ENCODE measurements at regions not wholly inside any gene's neighbourhood (a gene's known extent, or its start where the extent isn't known, plus 50 kb on each side); places are given as distances from the start of the nearest gene placed in this dataset.

- intact Hi-C loops (cut with micrococcal nuclease) = no loop called here
- Histone ChIP-seq H3K9me3 (ENCODE audit: control extremely low read depth in 1 of 3, control insufficient read depth in 2 of 3, insufficient read depth in 1 of 3, low read length in 2 of 3) (no peaks in the 10 kb centered on the region), H3K27me3 (replicated peaks in 1 of 4; ENCODE audit: control extremely low read depth in 1 of 4, control insufficient read depth in 3 of 4, insufficient read depth in 4 of 4, low read length in 3 of 4) (no peaks in the 10 kb centered on the region), H2AFZ (ENCODE audit: insufficient read depth, low read depth, low read length, poor library complexity, severe bottlenecking) (no peak overlapping the region), H3K4me3 (ENCODE audit: control extremely low read depth in 1 of 5, extremely low read depth in 1 of 5, insufficient read depth in 1 of 5, low read depth in 2 of 5, low read length in 4 of 5) (no peak overlapping the region), H3K27ac (ENCODE audit: low read length in 2 of 2) (no peak overlapping the region), H3K4me1 (ENCODE audit: control insufficient read depth in 2 of 2, insufficient read depth in 2 of 2, low read length in 2 of 2) (no peaks in the 10 kb centered on the region), H3K9ac (ENCODE audit: low read length) (no peak overlapping the region), H4K20me1 (ENCODE audit: control insufficient read depth, insufficient read depth, low read length, poor library complexity, severe bottlenecking) (no peaks in the 10 kb centered on the region), H3K36me3 (replicated peaks in 1 of 2; ENCODE audit: control extremely low read depth in 1 of 2, control insufficient read depth in 1 of 2, extremely low read depth in 1 of 2, insufficient read depth in 2 of 2, low read length in 1 of 2) (no peaks in the 10 kb centered on the region), H3K4me2 (replicated peaks; ENCODE audit: low read depth, low read length, poor library complexity, severe bottlenecking) (no peak overlapping the region), H3K79me2 (ENCODE audit: control insufficient read depth, insufficient read depth, low read length) (no peaks in the 10 kb centered on the region)
- ChIA-PET POLR2A (no interaction called here), CTCF (no interaction called here)
- no peak for ATAC-seq (ENCODE audit: low read depth)
- Mint-ChIP-seq H3K4me1 (no peaks in the 10 kb centered on the region), H3K27me3 (peaks cover 3% of the 10 kb centered on the region), H3K27ac (no peak overlapping the region), H3K9me3 (ENCODE audit: insufficient read depth) (no peaks in the 10 kb centered on the region), H3K4me3 (no peak overlapping the region)
- WGBS (ENCODE audit: insufficient coverage) = 79% methylated on average over 9 of the region's 11 CpGs
- no peak for DNase-seq
- TF ChIP-seq EZH2 (IDR thresholded peaks at IDR 0.05; ENCODE audit: borderline replicate concordance, insufficient read depth, low read depth, low read length, poor library complexity, severe bottlenecking) = no peak
- no peak for TF ChIP-seq CTCF (IDR thresholded peaks at IDR 0.05)
Observed at GRCh38 chr15:77772641-77773402, 140.1 kb upstream of the LINGO1 start.

GRCh38 chr15:77771616-77772015 lies 138.9 kb upstream of the LINGO1 start:
- Histone ChIP-seq H3K4me1 (ENCODE audit: control insufficient read depth in 2 of 2, insufficient read depth in 2 of 2, low read length in 2 of 2) (no peaks in the 10 kb centered on the region), H3K4me3 (ENCODE audit: control extremely low read depth in 1 of 5, extremely low read depth in 1 of 5, insufficient read depth in 1 of 5, low read depth in 2 of 5, low read length in 4 of 5) (no peak overlapping the region), H3K9me3 (ENCODE audit: control extremely low read depth in 1 of 3, control insufficient read depth in 2 of 3, insufficient read depth in 1 of 3, low read length in 2 of 3) (no peaks in the 10 kb centered on the region), H3K27ac (ENCODE audit: low read length in 2 of 2) (no peak overlapping the region), H3K79me2 (ENCODE audit: control insufficient read depth, insufficient read depth, low read length) (no peaks in the 10 kb centered on the region), H3K36me3 (replicated peaks in 1 of 2; ENCODE audit: control extremely low read depth in 1 of 2, control insufficient read depth in 1 of 2, extremely low read depth in 1 of 2, insufficient read depth in 2 of 2, low read length in 1 of 2) (no peaks in the 10 kb centered on the region), H3K4me2 (replicated peaks; ENCODE audit: low read depth, low read length, poor library complexity, severe bottlenecking) (no peak overlapping the region), H3K9ac (ENCODE audit: low read length) (no peak overlapping the region), H3K27me3 (replicated peaks in 1 of 4; ENCODE audit: control extremely low read depth in 1 of 4, control insufficient read depth in 3 of 4, insufficient read depth in 4 of 4, low read length in 3 of 4) (no peaks in the 10 kb centered on the region), H2AFZ (ENCODE audit: insufficient read depth, low read depth, low read length, poor library complexity, severe bottlenecking) (no peak overlapping the region), H4K20me1 (ENCODE audit: control insufficient read depth, insufficient read depth, low read length, poor library complexity, severe bottlenecking) (no peaks in the 10 kb centered on the region)
- Mint-ChIP-seq H3K4me3 (no peak overlapping the region), H3K27ac (no peak overlapping the region), H3K27me3 (peaks cover 13% of the 10 kb centered on the region), H3K9me3 (ENCODE audit: insufficient read depth) (no peaks in the 10 kb centered on the region), H3K4me1 (no peaks in the 10 kb centered on the region)
- DNase-seq (no peak), ATAC-seq (ENCODE audit: low read depth) (no peak)
- 79% methylated on average over 7 of the region's 7 CpGs for WGBS (ENCODE audit: insufficient coverage)
- TF ChIP-seq CTCF (IDR thresholded peaks at IDR 0.05) = no peak
- TF ChIP-seq EZH2 (IDR thresholded peaks at IDR 0.05; ENCODE audit: borderline replicate concordance, insufficient read depth, low read depth, low read length, poor library complexity, severe bottlenecking) = no peak
- ChIA-PET CTCF (no interaction called here), POLR2A (no interaction called here)
- intact Hi-C loops (cut with micrococcal nuclease) = no loop called here

All from B cell (primary cell).